ENCODE measurements at regions not wholly inside any gene's neighbourhood (a gene's known extent, or its start where the extent isn't known, plus 50 kb on each side); places are given as distances from the start of the nearest gene placed in this dataset.
"Not testable (repeated sequence)": the region's sequence is repeated elsewhere in the genome, so short reads cannot be mapped to it uniquely, and the experiment has no call there.

- DNase-seq (ENCODE audit: insufficient read length) (no peak), FAIRE-seq (no peak)
- no peak for TF ChIP-seq POLR2A (IDR thresholded peaks at IDR 0.05; ENCODE audit: low read depth, low read length)
Observed at GRCh38 chr5:158255609-158256008, 396.7 kb upstream of the CLINT1 start.

DNA sequence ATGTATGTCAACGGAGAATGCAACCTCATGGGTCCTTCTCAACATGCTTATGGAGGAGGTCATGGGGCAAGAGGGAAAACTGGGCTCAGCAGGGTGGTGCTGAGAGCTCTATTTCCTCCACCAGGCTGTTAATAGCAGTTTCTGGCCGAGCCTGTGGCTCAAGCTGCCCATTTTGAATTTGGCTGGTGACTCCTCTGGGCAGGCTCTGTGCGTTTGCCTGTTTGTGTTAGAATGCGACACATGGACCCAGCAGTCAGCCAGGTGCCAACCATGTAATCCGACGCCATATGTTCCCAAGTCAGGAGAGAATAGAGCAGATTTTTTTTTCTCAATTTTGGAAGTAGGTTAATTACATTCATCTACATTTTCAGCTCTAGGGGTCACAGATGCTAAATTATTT, 387.7 kb upstream of the CLINT1 start:
- TF ChIP-seq POLR2AphosphoS5 (IDR thresholded peaks at IDR 0.05; ENCODE audit: low read depth, low read length) (no peak), POLR2A (IDR thresholded peaks at IDR 0.05; ENCODE audit: low read depth, low read length) (no peak), TAF1 (IDR thresholded peaks at IDR 0.05; ENCODE audit: borderline replicate concordance, low read depth, low read length) (no peak)
- FAIRE-seq (no peak), DNase-seq (ENCODE audit: insufficient read length) (no peak)

DNA sequence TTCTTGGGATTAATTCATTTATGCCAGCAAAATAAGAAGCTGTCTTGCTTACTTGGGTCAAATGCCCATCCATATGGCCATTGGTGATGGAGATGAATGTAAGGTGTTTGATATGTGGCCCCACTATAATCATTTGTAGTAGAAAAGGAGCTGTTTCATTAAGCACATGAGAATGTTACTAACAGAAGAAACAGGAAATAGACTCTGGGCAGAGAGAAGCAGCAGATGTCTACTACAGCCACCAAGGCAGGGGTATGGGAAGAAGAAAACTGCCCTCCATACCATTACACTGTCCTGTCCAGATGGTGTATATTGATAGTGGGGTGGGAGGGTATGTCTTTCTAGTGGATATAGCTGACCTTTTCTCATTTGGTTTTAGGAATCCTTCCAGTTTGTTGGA, 386.6 kb upstream of the CLINT1 start:
- TF ChIP-seq POLR2AphosphoS5 (IDR thresholded peaks at IDR 0.05; ENCODE audit: low read depth, low read length): no peak
- no peak for TF ChIP-seq POLR2A (IDR thresholded peaks at IDR 0.05; ENCODE audit: low read depth, low read length)
- no peak for TF ChIP-seq TAF1 (IDR thresholded peaks at IDR 0.05; ENCODE audit: borderline replicate concordance, low read depth, low read length)
- FAIRE-seq: no peak
- DNase-seq (ENCODE audit: insufficient read length): no peak

- DNase-seq (ENCODE audit: insufficient read length) (no peak), FAIRE-seq (no peak)
- TF ChIP-seq POLR2AphosphoS5 (IDR thresholded peaks at IDR 0.05; ENCODE audit: low read depth, low read length): no peak
- no peak for TF ChIP-seq POLR2A (IDR thresholded peaks at IDR 0.05; ENCODE audit: low read depth, low read length)
- no peak for TF ChIP-seq TAF1 (IDR thresholded peaks at IDR 0.05; ENCODE audit: borderline replicate concordance, low read depth, low read length)
Observed at GRCh38 chr5:158244882-158245281, 385.9 kb upstream of the CLINT1 start.

- FAIRE-seq (no peak), DNase-seq (ENCODE audit: insufficient read length) (no peak)
- TF ChIP-seq POLR2AphosphoS5 (IDR thresholded peaks at IDR 0.05; ENCODE audit: low read depth, low read length) (no peak), POLR2A (IDR thresholded peaks at IDR 0.05; ENCODE audit: low read depth, low read length) (no peak), TAF1 (IDR thresholded peaks at IDR 0.05; ENCODE audit: borderline replicate concordance, low read depth, low read length) (no peak)
Observed at GRCh38 chr5:158236511-158237335, 377.8 kb upstream of the CLINT1 start.

DNA sequence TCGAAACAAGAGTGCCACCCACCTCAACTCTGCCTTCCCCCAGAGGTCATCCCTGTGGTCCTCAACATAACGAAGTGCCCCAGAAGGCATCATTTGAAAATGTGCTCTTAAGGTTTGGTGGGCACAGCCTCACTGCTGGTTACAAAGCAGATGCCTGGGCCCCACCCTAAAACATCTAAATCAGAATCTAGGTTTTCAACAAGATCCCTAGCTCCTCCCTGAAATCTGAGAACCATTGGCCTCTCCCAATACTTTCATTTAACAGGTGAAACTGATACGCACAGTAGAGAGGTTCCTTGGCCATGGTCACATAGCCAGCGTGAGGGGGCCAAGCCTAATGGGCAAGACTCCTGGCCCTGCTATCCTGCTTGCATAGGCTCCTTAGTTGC, 376.2 kb upstream of the CLINT1 start:
- TF ChIP-seq POLR2AphosphoS5 (IDR thresholded peaks at IDR 0.05; ENCODE audit: low read depth, low read length) (no peak), POLR2A (IDR thresholded peaks at IDR 0.05; ENCODE audit: low read depth, low read length) (no peak), TAF1 (IDR thresholded peaks at IDR 0.05; ENCODE audit: borderline replicate concordance, low read depth, low read length) (no peak)
- no peak for DNase-seq (ENCODE audit: insufficient read length)
- no peak for FAIRE-seq

GRCh38 chr5:158234323-158235158, 375.6 kb upstream of the CLINT1 start:
- TF ChIP-seq TAF1 (IDR thresholded peaks at IDR 0.05; ENCODE audit: borderline replicate concordance, low read depth, low read length) (no peak), POLR2AphosphoS5 (IDR thresholded peaks at IDR 0.05; ENCODE audit: low read depth, low read length) (no peak), POLR2A (IDR thresholded peaks at IDR 0.05; ENCODE audit: low read depth, low read length) (no peak)
- no peak for DNase-seq (ENCODE audit: insufficient read length)
- no peak for FAIRE-seq

GRCh38 chr5:158233735-158234322, 374.9 kb upstream of the CLINT1 start:
- FAIRE-seq: no peak
- DNase-seq (ENCODE audit: insufficient read length): no peak
- TF ChIP-seq POLR2AphosphoS5 (IDR thresholded peaks at IDR 0.05; ENCODE audit: low read depth, low read length): no peak
- TF ChIP-seq POLR2A (IDR thresholded peaks at IDR 0.05; ENCODE audit: low read depth, low read length): no peak

- not testable (repeated sequence) for FAIRE-seq; DNase-seq (ENCODE audit: insufficient read length)
Observed at GRCh38 chr5:158227314-158227713, 368.4 kb upstream of the CLINT1 start.

GRCh38 chr5:158226496-158226895, 367.6 kb upstream of the CLINT1 start:
- TF ChIP-seq TAF1 (IDR thresholded peaks at IDR 0.05; ENCODE audit: borderline replicate concordance, low read depth, low read length): no peak
- no peak for TF ChIP-seq POLR2A (IDR thresholded peaks at IDR 0.05; ENCODE audit: low read depth, low read length)
- TF ChIP-seq POLR2AphosphoS5 (IDR thresholded peaks at IDR 0.05; ENCODE audit: low read depth, low read length): no peak
- FAIRE-seq: no peak
- no peak for DNase-seq (ENCODE audit: insufficient read length)

GRCh38 chr5:158224253-158224652, 365.3 kb upstream of the CLINT1 start:
- FAIRE-seq (no peak), DNase-seq (ENCODE audit: insufficient read length) (no peak)
- TF ChIP-seq POLR2AphosphoS5 (IDR thresholded peaks at IDR 0.05; ENCODE audit: low read depth, low read length) (no peak), TAF1 (IDR thresholded peaks at IDR 0.05; ENCODE audit: borderline replicate concordance, low read depth, low read length) (no peak), POLR2A (IDR thresholded peaks at IDR 0.05; ENCODE audit: low read depth, low read length) (no peak)

All from GM12892 (cell line).